AG09319 (cell line): ENCODE measurements at regions not wholly inside any gene's neighbourhood (a gene's known extent, or its start where the extent isn't known, plus 50 kb on each side); places are given as distances from the start of the nearest gene placed in this dataset.

ENCODE experiments used
- DNase-seq: peaks from one replicate; pipeline ENCODE4 v3.0.0-alpha.2; 2010; ENCODE audit warnings: low read depth; ENCODE audit errors: extremely low read depth
- TF ChIP-seq, protein P1 (sequence below): IDR thresholded peaks from 2 replicates; pipeline ENCODE4 v1.5.1; 2011; ENCODE audit warnings: low read depth, mild to moderate bottlenecking, inconsistent platforms, low read length, moderate library complexity

DNA sequence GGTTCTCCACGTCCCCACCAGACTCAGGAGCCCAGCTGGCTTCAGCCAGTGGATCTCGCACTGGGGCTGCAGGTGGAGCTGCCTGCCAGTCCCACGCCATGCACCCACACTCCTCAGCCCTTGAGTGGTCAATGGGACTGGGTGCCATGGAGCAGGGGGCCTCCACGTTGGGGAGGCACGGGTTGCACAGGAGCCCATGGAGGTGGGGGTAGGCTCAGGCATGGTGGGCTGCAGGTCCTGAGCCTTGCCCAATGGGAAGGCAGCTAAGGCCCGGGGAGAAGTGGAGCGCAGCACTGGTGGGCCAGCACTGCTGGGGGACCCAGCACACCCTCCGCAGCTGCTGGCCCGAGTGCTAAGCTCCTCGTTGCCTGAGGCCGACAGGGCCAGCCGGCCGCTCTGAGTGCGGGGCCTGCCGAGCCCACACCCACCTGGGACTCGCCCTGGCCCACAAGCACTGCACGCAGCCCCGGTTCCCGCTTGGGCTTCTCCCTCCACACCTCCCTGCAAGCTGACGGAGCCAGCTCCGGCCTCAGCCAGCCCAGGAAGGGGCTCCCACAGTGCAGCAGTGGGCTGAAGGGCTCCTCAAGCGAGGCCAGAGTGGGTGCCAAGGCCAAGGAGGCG is 258.5 kb upstream of the PDGFD start:
- TF ChIP-seq, protein P1, sequence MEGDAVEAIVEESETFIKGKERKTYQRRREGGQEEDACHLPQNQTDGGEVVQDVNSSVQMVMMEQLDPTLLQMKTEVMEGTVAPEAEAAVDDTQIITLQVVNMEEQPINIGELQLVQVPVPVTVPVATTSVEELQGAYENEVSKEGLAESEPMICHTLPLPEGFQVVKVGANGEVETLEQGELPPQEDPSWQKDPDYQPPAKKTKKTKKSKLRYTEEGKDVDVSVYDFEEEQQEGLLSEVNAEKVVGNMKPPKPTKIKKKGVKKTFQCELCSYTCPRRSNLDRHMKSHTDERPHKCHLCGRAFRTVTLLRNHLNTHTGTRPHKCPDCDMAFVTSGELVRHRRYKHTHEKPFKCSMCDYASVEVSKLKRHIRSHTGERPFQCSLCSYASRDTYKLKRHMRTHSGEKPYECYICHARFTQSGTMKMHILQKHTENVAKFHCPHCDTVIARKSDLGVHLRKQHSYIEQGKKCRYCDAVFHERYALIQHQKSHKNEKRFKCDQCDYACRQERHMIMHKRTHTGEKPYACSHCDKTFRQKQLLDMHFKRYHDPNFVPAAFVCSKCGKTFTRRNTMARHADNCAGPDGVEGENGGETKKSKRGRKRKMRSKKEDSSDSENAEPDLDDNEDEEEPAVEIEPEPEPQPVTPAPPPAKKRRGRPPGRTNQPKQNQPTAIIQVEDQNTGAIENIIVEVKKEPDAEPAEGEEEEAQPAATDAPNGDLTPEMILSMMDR: no peak
- no peak for DNase-seq

DNA sequence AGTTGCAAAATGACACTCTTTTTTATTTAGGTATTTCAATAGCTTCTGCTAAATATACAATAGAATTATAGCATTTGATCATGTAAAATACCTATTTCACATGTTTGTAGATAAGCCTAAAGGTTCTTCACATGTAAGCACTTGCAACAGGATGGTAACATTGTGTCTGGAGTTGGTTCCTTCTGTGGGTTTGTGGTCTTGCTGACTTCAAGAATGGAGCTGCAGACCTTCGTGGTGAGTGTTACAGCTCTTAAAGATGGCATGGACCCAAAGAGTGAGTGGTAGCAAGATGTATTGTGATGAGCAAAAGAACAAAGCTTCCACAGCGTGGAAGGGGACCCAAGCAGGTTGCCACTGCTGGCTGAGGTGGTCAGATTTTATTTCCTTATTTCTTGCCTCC is 246.4 kb upstream of the PDGFD start:
- no peak for DNase-seq
- TF ChIP-seq, protein P1: no peak

DNA sequence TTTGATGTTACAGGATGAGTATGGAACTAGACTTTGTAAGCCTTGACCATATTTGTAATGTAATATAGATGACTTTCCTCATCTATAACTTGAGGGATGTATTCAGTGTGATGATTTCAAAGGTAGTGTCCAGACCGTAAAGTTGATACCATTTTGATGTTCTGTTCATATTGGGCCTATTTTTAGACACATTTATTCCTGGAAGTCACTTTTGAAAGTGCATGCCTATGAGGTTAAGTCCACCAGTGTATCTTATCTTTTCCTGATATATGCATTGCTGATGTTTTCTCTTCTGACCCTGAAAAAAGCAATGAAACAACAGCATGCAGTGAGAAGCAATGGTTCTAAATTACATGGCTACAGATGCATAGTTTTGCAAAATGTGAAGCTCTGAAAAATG is 244.7 kb upstream of the PDGFD start:
- no peak for DNase-seq
- TF ChIP-seq, protein P1: no peak

DNA sequence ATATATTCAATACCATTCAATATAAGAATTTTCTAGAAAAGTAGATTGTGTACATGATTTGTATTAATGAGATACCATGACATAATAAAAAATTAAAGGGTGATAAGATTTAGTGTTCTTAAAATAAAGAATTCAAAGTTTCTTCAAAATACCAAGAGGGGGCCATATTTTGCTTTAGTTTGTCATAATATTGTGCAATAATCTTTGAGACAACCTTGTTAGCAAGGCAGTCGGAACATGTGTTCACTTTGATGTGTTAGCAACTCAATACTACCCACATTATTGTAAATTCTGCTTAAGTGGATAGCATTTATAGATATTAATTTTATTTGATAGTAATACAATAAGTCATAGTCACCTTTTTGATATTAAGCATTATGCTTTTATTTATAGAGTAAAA is 241.3 kb upstream of the PDGFD start:
- TF ChIP-seq, protein P1: no peak
- DNase-seq: no peak

DNA sequence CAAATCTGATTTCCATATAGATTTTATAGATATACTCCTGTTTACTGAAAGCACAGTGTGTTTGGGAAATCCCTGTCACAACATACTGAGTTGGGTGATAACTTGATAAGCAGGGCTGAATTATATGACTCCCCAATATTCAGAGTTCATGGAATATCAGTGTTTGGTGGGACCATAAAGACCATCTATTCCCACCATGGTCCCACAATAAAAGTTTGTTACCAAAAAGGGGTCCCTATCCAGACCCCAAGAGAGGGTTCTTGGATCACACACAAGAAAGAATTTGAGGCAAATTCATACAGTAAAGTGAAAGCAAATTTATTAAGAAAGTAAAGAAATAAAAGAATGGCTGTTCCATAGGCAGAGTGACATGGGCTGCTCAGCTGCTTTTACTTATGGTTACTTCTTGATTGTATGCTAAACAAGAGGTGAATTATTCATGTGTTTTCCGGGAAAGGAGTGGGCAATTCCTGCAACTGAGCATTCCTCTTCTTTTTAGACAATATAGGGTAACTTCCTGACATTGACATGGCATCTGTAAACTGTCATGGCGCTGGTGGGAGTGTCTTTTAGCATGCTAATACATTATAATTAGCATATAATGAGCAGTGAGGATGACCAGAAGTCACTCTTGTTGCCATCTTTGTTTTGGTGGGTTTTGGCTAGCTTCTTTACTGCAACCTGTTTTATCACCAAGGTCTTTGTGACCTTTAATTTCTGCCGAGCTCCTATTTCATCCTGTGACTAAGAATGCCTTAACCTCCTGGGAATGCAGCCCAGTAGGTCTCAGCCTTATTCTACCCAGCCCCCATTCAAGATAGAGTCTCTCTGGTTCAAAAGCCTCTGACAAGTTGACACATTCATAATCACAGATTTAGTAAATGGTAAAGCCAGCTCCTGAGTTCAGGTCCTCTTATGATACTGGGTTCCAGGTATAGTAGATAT is 240.6 kb upstream of the PDGFD start:
- TF ChIP-seq, protein P1: no peak
- DNase-seq: no peak

DNA sequence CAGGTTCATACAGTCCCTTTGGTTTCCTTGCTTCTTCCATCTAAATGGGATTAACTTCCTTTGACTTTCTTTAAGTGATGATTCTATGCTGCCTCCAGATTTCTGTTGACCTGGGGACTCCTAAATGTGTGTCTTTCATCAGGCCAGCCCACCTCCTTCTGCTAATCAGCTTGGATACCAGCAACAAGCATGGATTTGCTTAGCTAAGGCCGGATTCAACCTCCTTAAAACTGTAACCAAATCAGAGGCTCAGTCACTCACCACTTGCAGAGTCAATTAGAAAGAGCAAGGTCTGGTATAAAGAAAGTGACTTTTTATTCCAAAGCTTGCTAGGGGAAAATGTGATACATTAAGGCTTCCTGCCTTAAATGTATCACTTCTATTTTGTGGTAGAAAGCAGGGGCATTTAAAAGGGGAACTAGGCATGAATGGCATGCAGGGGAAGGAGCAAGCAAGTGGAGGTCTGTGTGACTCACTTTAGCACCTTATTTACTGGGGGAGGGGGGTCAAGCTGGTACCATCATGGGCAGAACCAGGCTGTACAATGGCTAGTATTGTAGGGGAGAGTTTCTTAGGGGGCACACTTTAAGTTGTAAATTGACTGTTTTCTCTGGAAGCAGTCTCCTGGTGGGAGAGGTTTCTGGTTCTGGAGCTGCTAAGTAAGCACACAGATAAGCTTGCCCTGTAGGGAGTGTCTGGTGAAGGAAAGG is 239.0 kb upstream of the PDGFD start:
- TF ChIP-seq, protein P1: no peak
- DNase-seq: no peak
